ENCODE measurements at regions not wholly inside any gene's neighbourhood (a gene's known extent, or its start where the extent isn't known, plus 50 kb on each side); places are given as distances from the start of the nearest gene placed in this dataset.

- H3K4me3 ChIP-seq = no peak overlapping the region
- H3K27me3 ChIP-seq = peaks cover 0 to 27% (median 0%) of the 10 kb centered on the region in 4 donors
- no peak for TF ChIP-seq POLR2AphosphoS5 (IDR thresholded peaks at IDR 0.05)
- TF ChIP-seq POLR2A (IDR thresholded peaks at IDR 0.05; ENCODE audit: low read depth) = no peak
- no peak for TF ChIP-seq EP300 (IDR thresholded peaks at IDR 0.05)
- no peak for TF ChIP-seq CTCF (IDR thresholded peaks at IDR 0.05)
- WGBS = 78% methylated on average over 2 of the region's 2 CpGs
- peak; percentile 26 for DNase-seq (ENCODE audit: extremely low spot score)
- intact Hi-C loops (cut with DNase I) = no loop called here
- H3K9me3 ChIP-seq = no peaks in the 10 kb centered on the region
- no peaks in the 10 kb centered on the region for H3K36me3 ChIP-seq
- H3K4me1 ChIP-seq = no peaks in the 10 kb centered on the region
- H3K27ac ChIP-seq (replicated peaks in 1 of 4) = no peak overlapping the region
These were observed 143.9 kb downstream of the TLE3 start for GRCh38 chr15:69953816-69954215.

- intact Hi-C loops (cut with DNase I) = no loop called here
- no peak for DNase-seq (ENCODE audit: extremely low spot score)
- TF ChIP-seq CTCF (IDR thresholded peaks at IDR 0.05) (no peak), POLR2A (IDR thresholded peaks at IDR 0.05; ENCODE audit: low read depth) (no peak), POLR2AphosphoS5 (IDR thresholded peaks at IDR 0.05) (no peak), EP300 (IDR thresholded peaks at IDR 0.05) (no peak)
- Histone ChIP-seq H3K27ac (replicated peaks in 1 of 4) (no peak overlapping the region), H3K36me3 (no peaks in the 10 kb centered on the region), H3K4me3 (no peak overlapping the region), H3K27me3 (peaks cover 0 to 27% (median 0%) of the 10 kb centered on the region in 4 donors), H3K4me1 (no peaks in the 10 kb centered on the region), H3K9me3 (no peaks in the 10 kb centered on the region)
- WGBS = 61% methylated on average over 5 of the region's 5 CpGs
These were observed 143.1 kb downstream of the TLE3 start for GRCh38 chr15:69954666-69955065.

- no peak overlapping the region for H3K4me3 ChIP-seq
- 68% methylated on average over 5 of the region's 9 CpGs for WGBS
- H3K9me3 ChIP-seq = no peaks in the 10 kb centered on the region
- DNase-seq (ENCODE audit: extremely low spot score) = peak; percentile 85
- no peak overlapping the region for H3K27ac ChIP-seq (replicated peaks in 1 of 4)
- TF ChIP-seq POLR2AphosphoS5 (IDR thresholded peaks at IDR 0.05) (no peak), EP300 (IDR thresholded peaks at IDR 0.05) (no peak), POLR2A (IDR thresholded peaks at IDR 0.05; ENCODE audit: low read depth) (no peak), CTCF (IDR thresholded peaks at IDR 0.05) (no peak)
- H3K4me1 ChIP-seq = no peaks in the 10 kb centered on the region
- intact Hi-C loops (cut with DNase I) = no loop called here
- H3K27me3 ChIP-seq = peaks cover 0 to 27% (median 0%) of the 10 kb centered on the region in 4 donors
- no peaks in the 10 kb centered on the region for H3K36me3 ChIP-seq
These were observed 142.3 kb downstream of the TLE3 start for GRCh38 chr15:69955240-69955894.

- H3K4me3 ChIP-seq = no peak overlapping the region
- peak; percentile 70 for DNase-seq (ENCODE audit: extremely low spot score)
- TF ChIP-seq CTCF (IDR thresholded peaks at IDR 0.05) (no peak), POLR2A (IDR thresholded peaks at IDR 0.05; ENCODE audit: low read depth) (no peak), POLR2AphosphoS5 (IDR thresholded peaks at IDR 0.05) (no peak), EP300 (IDR thresholded peaks at IDR 0.05) (no peak)
- H3K4me1 ChIP-seq = no peaks in the 10 kb centered on the region
- 83% methylated on average over 5 of the region's 5 CpGs for WGBS
- no peak overlapping the region for H3K27ac ChIP-seq (replicated peaks in 1 of 4)
- no peaks in the 10 kb centered on the region for H3K9me3 ChIP-seq
- peaks cover 0 to 27% (median 0%) of the 10 kb centered on the region in 4 donors for H3K27me3 ChIP-seq
- no peaks in the 10 kb centered on the region for H3K36me3 ChIP-seq
- intact Hi-C loops (cut with DNase I) = no loop called here
These were observed 141.3 kb downstream of the TLE3 start for GRCh38 chr15:69956417-69956816.

- Histone ChIP-seq H3K4me3 (no peak overlapping the region), H3K4me1 (no peaks in the 10 kb centered on the region), H3K27me3 (peaks cover 0 to 27% (median 0%) of the 10 kb centered on the region in 4 donors), H3K9me3 (no peaks in the 10 kb centered on the region), H3K36me3 (no peaks in the 10 kb centered on the region), H3K27ac (replicated peaks in 1 of 4) (no peak overlapping the region)
- intact Hi-C loops (cut with DNase I) = no loop called here
- no peak for TF ChIP-seq POLR2A (IDR thresholded peaks at IDR 0.05; ENCODE audit: low read depth)
- TF ChIP-seq POLR2AphosphoS5 (IDR thresholded peaks at IDR 0.05) = no peak
- whole genome bisulfite sequencing = 79% methylated on average over 4 of the region's 4 CpGs
- DNase-seq (ENCODE audit: extremely low spot score) = peak; percentile 89
These were observed 140.5 kb downstream of the TLE3 start for GRCh38 chr15:69957175-69957574.

All from esophagus muscularis mucosa (tissue), 4 donors.